GM12891 (cell line): ENCODE measurements at regions not wholly inside any gene's neighbourhood (a gene's known extent, or its start where the extent isn't known, plus 50 kb on each side); places are given as distances from the start of the nearest gene placed in this dataset.

ENCODE experiments used
- DNase-seq: peaks from one replicate; pipeline ENCODE4 v3.0.0; 2011; ENCODE audit warnings: low spot score; ENCODE audit not compliant: insufficient read length
- FAIRE-seq: peaks from 2 replicates; lab custom pipeline; 2011; peaks lifted over from hg19 to GRCh38; lab: Jason Lieb, UNC
- PAX5 ChIP-seq: IDR thresholded peaks from 2 replicates; pipeline ENCODE4 v1.6.1; 2011; ENCODE audit warnings: low read length, moderate library complexity, mild to moderate bottlenecking; ENCODE audit not compliant: insufficient read depth, severe bottlenecking
- POLR2A ChIP-seq: IDR thresholded peaks from 2 replicates; pipeline ENCODE4 v1.6.1; 2011; ENCODE audit warnings: low read depth, low read length, control low read depth
- POLR2AphosphoS5 ChIP-seq: IDR thresholded peaks from 2 replicates; pipeline ENCODE4 v1.6.1; 2011; ENCODE audit warnings: low read depth, low read length, control low read depth
- POU2F2 ChIP-seq: IDR thresholded peaks from 2 replicates; pipeline ENCODE4 v1.6.1; 2011; ENCODE audit warnings: low read depth, mild to moderate bottlenecking, control low read depth, low read length, moderate library complexity
- SPI1 ChIP-seq: IDR thresholded peaks from 2 replicates; pipeline ENCODE4 v1.6.1; 2011; ENCODE audit warnings: low read depth, low read length, control low read depth
- TAF1 ChIP-seq: IDR thresholded peaks from 2 replicates; pipeline ENCODE4 v1.6.1; 2011; ENCODE audit warnings: low read depth, low read length, control low read depth

DNA sequence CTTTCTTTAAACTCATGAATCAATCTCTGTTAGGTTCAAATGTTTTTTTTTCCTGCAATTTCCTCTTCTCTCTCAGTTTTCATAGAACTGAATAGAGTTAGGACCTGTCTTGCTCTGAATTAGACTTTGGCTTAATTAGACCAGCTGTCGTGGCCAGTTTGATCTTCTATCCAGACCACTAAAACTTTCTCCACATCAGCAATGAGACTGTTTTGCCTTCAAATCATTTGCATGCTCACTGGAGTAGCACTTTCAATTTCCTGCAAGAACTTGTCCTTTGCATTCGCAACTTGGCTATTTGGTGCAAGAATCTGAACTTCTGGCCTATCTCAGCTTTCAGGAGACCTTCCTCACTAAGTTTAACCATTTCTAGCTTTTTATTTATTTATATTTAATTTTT is 2002.2 kb upstream of the PIK3C3 start:
- DNase-seq, result no peak
- no peak for FAIRE-seq

DNA sequence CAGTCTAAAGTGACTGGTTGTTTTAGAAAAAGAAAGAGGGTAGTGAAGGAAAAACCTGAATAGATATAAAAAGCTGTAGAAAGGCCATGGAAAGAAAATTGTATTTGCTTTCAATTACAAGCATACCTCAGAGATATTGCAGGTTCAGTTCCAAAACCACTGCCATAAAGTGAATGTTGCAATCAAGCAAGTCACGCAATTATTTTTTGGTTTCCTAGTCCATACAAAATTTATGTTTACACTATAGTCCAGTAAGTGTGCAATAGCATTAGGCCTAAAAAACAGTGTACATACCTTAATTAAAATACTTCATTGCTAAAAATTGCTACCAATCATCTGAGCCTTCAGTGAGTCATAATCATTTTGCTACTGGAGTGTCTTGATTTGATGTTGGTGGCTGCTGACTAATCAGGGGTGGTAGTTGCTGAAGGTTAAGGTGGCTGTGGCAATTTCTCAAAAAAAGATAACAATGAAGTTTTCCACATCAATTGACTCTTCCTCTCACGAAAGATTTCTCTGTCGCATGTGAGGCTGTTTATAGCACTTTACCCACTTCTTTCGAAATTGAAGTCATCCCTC is 2003.8 kb upstream of the PIK3C3 start:
- DNase-seq, result no peak
- FAIRE-seq, result no peak
- TF ChIP-seq PAX5, result no peak
- TF ChIP-seq POLR2A, result no peak
- no peak for TF ChIP-seq POU2F2
- no peak for TF ChIP-seq SPI1
- TF ChIP-seq TAF1, result no peak
- TF ChIP-seq POLR2AphosphoS5, result no peak

More for the DNA sequence above, 2002.2 kb upstream of the PIK3C3 start:
- TF ChIP-seq PAX5, result no peak

DNA sequence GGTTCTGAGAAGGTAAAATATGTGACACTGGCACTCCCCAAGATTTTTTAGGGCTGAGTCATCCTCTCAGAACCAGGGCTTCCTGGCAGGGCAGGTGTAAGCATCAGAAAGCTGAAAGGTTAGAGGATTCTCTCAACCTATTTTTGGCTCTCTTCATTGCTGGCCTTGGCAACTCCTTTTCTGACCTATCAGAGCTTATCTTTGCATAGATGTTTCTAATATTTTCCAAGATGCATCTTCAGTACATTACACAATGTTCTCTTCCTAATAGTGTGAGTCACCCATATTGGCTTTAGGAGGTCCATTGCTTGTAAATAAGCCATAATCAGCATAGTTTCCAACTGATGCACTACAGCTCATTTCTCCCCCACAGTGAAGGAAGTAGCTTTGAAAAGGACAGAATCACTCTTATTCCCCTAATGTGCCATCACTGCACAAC is 2008.4 kb upstream of the PIK3C3 start:
- no peak for FAIRE-seq
- no peak for TF ChIP-seq TAF1
- TF ChIP-seq POU2F2, result no peak
- TF ChIP-seq PAX5, result no peak
- TF ChIP-seq POLR2AphosphoS5, result no peak
- TF ChIP-seq POLR2A, result no peak
- no peak for TF ChIP-seq SPI1
- DNase-seq, result no peak

DNA sequence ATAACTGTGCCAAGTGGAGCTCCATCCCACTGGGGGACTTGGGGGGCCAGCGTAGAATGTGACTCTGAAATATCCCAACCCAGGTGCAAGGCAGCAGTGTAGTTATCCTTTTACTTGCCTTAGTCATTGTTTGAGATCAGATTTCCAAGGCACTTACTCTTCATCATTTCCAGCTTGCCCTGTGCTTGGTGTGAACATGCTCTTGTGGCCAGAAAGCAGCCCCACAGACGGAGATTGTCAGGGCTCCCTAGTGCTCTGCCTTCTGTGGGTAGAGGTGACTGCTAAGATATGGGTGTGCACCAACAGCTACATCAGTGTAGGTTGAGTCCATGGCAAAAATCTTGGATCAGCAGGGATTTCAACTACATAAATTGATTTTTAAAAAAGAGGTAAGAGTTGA is 2010.0 kb upstream of the PIK3C3 start:
- FAIRE-seq (no peak), DNase-seq (no peak)

GRCh38 chr18:39942702-39943101 is 2012.3 kb upstream of the PIK3C3 start:
- TF ChIP-seq POLR2A, result no peak
- DNase-seq (no peak), FAIRE-seq (no peak)

More for the DNA sequence above, 2010.0 kb upstream of the PIK3C3 start:
- TF ChIP-seq PAX5, result no peak
- no peak for TF ChIP-seq POLR2A
- TF ChIP-seq SPI1, result no peak
- TF ChIP-seq POLR2AphosphoS5, result no peak
- no peak for TF ChIP-seq POU2F2
- no peak for TF ChIP-seq TAF1

DNA sequence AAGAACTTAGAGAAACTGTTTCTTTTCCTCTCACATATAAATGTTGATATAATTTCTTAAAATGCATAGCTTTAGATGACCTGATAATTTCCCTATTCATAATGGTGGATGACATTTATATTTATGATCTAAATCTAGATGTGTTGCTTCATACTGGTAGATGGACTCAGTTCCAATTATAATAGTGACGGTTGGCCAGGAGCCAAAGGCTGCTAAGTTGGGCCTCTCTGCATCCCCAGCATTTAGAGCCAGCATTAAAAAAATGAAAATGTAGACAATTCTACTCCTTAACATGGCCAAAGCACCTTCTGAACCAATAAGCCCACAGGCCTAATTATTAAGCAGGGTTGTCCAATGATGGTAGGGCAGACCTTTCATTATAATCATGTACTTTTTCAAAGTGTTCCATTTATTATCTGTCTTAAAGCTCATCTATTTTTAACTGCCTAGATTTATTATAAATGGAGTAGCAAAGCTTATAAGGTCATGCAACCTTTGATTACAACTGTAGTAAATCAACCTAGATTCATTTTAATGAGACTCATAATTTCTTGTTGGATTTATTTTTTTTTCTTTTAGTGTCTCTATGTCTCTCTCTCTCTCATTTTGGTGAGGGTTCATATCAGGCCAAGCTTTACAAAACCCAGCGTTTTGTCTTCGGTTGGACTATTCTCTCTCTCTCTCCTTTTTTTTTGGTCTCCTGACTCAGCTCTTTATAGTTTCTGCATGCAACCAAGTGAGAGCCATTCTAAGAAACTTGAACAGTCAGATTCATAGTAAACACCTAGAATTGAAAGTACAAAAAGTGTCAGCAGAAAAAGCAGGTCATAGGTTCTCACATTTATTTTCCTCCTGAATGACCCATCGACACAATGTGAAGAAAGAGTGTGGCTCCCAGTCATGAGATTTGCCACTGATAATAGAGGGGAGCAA is 2016.1 kb upstream of the PIK3C3 start:
- DNase-seq, result no peak
- no peak for TF ChIP-seq POU2F2
- TF ChIP-seq PAX5, result no peak
- TF ChIP-seq TAF1, result no peak
- TF ChIP-seq SPI1, result no peak
- no peak for TF ChIP-seq POLR2A
- no peak for TF ChIP-seq POLR2AphosphoS5
- no peak for FAIRE-seq

GRCh38 chr18:39935598-39935997 is 2019.4 kb upstream of the PIK3C3 start:
- DNase-seq (no peak), FAIRE-seq (no peak)
- TF ChIP-seq POU2F2 (no peak), POLR2AphosphoS5 (no peak), TAF1 (no peak), PAX5 (no peak), POLR2A (no peak), SPI1 (no peak)

- no peak for FAIRE-seq
Measured at GRCh38 chr18:39918847-39919246, 2036.2 kb upstream of the PIK3C3 start.

GRCh38 chr18:39913672-39914366 is 2041.2 kb upstream of the PIK3C3 start:
- DNase-seq, result no peak
- no peak for FAIRE-seq
- no peak for TF ChIP-seq PAX5
- no peak for TF ChIP-seq POLR2A
- no peak for TF ChIP-seq TAF1
- TF ChIP-seq POLR2AphosphoS5, result no peak
- no peak for TF ChIP-seq POU2F2
- TF ChIP-seq SPI1, result no peak

More at GRCh38 chr18:39918847-39919246, 2036.2 kb upstream of the PIK3C3 start:
- DNase-seq, result no peak
- no peak for TF ChIP-seq POLR2AphosphoS5
- TF ChIP-seq TAF1, result no peak
- no peak for TF ChIP-seq SPI1
- TF ChIP-seq POU2F2, result no peak
- no peak for TF ChIP-seq POLR2A
- TF ChIP-seq PAX5, result no peak
